ENCODE measurements at regions not wholly inside any gene's neighbourhood (a gene's known extent, or its start where the extent isn't known, plus 50 kb on each side); places are given as distances from the start of the nearest gene placed in this dataset.

DNA sequence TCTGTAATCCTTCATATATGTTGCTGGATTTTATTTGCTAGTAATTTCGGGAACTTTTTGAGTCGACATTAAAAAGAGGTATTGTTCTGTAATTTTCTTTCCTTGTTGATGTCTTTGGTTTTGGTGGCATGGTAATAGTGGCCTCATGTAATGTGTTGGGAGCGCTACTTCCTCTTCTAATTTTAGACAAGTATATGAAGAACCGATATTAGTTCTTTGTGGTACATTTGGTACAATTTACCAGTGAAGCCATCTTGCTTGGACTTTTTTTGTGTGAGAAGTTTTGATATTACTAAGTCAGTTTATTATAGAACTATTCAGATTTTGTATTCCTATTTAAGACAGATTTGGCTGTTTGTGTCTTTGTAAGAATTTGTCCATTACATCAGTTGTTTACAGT is 669.2 kb upstream of the AADAT start:
- in situ Hi-C loops (cut with HindIII; ENCODE audit: low pct_unique_long_range_greater_than_20kb, low sequenced_read_pairs) = no loop called here
- no peak for TF ChIP-seq JUND (IDR thresholded peaks at IDR 0.05; ENCODE audit: low read depth)
- DNase-seq (ENCODE audit: low read depth in 1 of 2, low spot score in 1 of 2) = no peak

DNA sequence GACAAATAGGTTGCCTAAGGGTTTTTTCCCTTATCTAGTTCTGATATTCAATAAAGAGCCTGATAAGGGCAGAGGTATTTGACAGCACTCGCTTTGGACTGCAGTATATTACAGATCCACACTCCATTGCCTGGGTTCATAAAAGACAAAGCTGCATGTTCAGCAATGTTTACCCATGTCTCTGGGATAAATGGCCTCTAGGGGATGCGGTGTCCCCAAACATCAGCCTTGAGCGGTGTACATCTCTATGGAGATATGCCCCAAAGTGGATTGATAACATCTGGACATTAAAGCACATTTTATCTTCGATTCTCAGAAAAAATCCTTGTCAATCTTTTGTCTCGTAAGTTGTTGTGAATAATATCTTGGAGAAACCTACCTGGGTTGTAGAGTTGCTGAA is 660.8 kb upstream of the AADAT start:
- TF ChIP-seq JUND (IDR thresholded peaks at IDR 0.05; ENCODE audit: low read depth) = no peak
- in situ Hi-C loops (cut with HindIII; ENCODE audit: low pct_unique_long_range_greater_than_20kb, low sequenced_read_pairs) = no loop called here
- DNase-seq (ENCODE audit: low read depth in 1 of 2, low spot score in 1 of 2) = no peak

GRCh38 chr4:170748975-170749374 is 659.2 kb upstream of the AADAT start:
- no peak for TF ChIP-seq JUND (IDR thresholded peaks at IDR 0.05; ENCODE audit: low read depth)
- in situ Hi-C loops (cut with HindIII; ENCODE audit: low pct_unique_long_range_greater_than_20kb, low sequenced_read_pairs) = no loop called here
- no peak for DNase-seq (ENCODE audit: low read depth in 1 of 2, low spot score in 1 of 2)

GRCh38 chr4:170743633-170744032 is 653.9 kb upstream of the AADAT start:
- no peak for DNase-seq (ENCODE audit: low read depth in 1 of 2, low spot score in 1 of 2)
- in situ Hi-C loops (cut with HindIII; ENCODE audit: low pct_unique_long_range_greater_than_20kb, low sequenced_read_pairs) = no loop called here
- no peak for TF ChIP-seq JUND (IDR thresholded peaks at IDR 0.05; ENCODE audit: low read depth)

- in situ Hi-C loops (cut with HindIII; ENCODE audit: low pct_unique_long_range_greater_than_20kb, low sequenced_read_pairs) = no loop called here
- TF ChIP-seq JUND (IDR thresholded peaks at IDR 0.05; ENCODE audit: low read depth) = no peak
- DNase-seq (ENCODE audit: low read depth in 1 of 2, low spot score in 1 of 2) = no peak
Observed at GRCh38 chr4:170741856-170742255, 652.1 kb upstream of the AADAT start.

DNA sequence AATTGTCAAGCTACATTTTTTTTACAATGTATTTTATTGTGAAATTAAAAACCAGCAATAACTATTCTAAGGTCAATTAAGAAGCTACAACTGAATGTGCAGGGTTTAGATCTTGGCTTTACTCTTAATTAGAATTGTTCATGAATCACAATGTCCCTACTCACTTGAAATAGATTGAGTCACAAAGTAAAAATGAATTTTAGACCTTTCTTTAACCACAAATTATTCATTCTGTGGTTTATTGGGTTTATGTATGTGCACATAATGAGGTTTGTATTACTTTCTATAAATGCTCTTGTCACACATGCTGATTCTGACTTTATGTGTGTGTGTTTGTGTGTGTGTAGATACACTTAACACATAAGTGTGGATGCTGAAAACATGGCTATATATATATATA is 647.0 kb upstream of the AADAT start:
- TF ChIP-seq JUND (IDR thresholded peaks at IDR 0.05; ENCODE audit: low read depth) = no peak
- in situ Hi-C loops (cut with HindIII; ENCODE audit: low pct_unique_long_range_greater_than_20kb, low sequenced_read_pairs) = no loop called here
- no peak for DNase-seq (ENCODE audit: low read depth in 1 of 2, low spot score in 1 of 2)

DNA sequence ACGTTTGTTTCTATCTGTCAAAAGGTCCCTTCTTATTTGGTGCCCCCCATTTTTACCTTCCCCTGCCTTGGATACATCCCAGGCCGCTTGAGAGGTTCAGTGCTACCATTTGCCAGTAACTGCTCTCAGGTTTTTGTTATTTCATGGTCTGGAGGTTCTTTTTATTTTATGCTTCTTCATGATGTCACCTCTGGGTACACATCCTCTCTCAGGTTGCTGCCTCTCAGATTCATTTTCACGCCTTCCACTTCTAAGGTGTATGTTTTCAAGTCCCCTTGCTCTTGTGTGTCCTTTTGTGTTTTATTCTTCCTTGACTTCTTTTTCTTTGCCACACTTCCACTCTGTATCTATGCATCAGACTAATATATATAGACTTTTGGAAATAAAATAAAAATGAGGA is 640.1 kb upstream of the AADAT start:
- TF ChIP-seq JUND (IDR thresholded peaks at IDR 0.05; ENCODE audit: low read depth) = no peak
- DNase-seq (ENCODE audit: low read depth in 1 of 2, low spot score in 1 of 2) = no peak
- in situ Hi-C loops (cut with HindIII; ENCODE audit: low pct_unique_long_range_greater_than_20kb, low sequenced_read_pairs) = no loop called here

- no peak for DNase-seq (ENCODE audit: low read depth in 1 of 2, low spot score in 1 of 2)
- TF ChIP-seq JUND (IDR thresholded peaks at IDR 0.05; ENCODE audit: low read depth) = no peak
- in situ Hi-C loops (cut with HindIII; ENCODE audit: low pct_unique_long_range_greater_than_20kb, low sequenced_read_pairs) = no loop called here
Observed at GRCh38 chr4:170729236-170729635, 639.5 kb upstream of the AADAT start.

DNA sequence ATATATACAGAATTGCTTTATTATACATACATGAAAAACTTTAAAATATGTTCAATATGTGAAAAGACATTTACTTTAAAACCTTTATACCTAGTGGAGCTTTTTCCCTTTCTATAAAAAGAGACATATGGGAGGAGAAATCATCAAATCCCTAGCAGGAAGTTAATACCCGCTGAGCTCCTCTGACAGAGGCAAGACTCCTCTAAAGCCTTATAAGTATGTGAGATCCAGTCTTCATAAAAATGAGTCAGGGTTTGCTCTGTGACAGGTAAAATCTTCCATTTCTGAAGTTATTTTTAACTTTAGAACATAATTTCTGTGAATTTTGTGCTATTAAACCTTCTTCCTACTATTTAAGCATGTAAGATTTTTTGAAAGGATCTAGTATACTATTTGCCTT is 634.4 kb upstream of the AADAT start:
- no peak for DNase-seq (ENCODE audit: low read depth in 1 of 2, low spot score in 1 of 2)
- in situ Hi-C loops (cut with HindIII; ENCODE audit: low pct_unique_long_range_greater_than_20kb, low sequenced_read_pairs) = no loop called here
- no peak for TF ChIP-seq JUND (IDR thresholded peaks at IDR 0.05; ENCODE audit: low read depth)

DNA sequence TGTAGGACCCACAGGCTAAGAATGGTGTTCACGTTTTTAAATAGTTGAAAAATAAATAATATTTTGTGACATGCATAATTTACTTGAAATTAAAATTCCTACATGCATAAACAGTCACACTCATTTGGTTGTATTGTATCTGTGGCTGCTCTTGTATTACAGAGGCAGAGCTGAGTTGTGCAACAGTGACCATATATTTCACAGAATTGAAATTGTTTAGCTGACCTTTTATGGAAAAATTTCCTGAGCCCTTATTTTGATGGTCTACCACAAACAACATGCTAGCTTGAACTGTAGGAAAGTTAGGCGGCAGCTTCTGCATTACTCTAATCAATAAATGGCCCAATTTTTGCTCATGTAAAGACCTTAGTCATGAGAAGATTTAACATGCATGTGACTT is 633.4 kb upstream of the AADAT start:
- no peak for TF ChIP-seq JUND (IDR thresholded peaks at IDR 0.05; ENCODE audit: low read depth)
- in situ Hi-C loops (cut with HindIII; ENCODE audit: low pct_unique_long_range_greater_than_20kb, low sequenced_read_pairs) = no loop called here
- no peak for DNase-seq (ENCODE audit: low read depth in 1 of 2, low spot score in 1 of 2)

DNA sequence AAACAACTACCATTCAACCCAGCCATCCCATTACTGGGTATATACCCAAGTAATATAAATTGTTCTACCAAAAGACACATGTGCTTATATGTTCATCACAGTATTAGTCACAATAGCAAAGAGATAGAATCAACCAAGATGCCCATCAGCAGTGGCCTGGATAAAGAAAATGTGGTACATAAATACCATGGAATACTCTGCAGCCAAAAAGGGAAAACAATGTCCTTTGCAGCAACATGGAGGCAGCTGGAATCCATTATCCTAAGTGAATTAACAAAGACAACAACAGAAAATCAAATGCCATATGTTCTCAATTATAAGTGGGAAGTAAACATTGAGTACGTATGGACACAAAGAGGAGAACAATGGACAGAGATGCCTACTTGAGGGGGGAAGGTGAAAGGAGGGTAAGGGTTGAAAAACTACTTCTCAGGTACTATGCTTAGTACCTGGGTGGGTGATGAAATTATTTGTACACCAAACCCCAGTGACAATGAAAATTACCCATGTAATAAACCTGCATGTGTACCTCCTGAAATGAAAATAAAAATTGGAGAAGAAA is 632.1 kb upstream of the AADAT start:
- TF ChIP-seq JUND (IDR thresholded peaks at IDR 0.05; ENCODE audit: low read depth) = no peak

DNA sequence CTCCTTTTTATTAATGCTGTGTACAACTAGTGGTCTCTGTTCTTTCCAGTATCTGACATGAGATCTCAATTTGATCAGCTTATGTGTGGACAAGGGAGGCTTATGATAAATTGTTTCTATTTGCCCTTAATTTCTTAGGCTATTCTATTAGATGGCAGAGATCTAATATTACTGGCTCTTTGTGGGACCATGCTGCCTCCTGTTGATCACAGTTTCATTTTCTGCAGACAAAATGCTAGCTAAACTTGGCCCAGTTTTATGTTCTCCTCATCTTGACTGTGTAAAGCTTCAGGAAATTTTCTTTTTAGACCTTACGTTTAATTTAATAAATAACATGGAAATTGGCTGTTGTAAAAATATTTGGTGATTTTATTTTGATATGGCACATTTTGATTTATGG is 627.1 kb upstream of the AADAT start:
- TF ChIP-seq JUND (IDR thresholded peaks at IDR 0.05; ENCODE audit: low read depth) = no peak
- in situ Hi-C loops (cut with HindIII; ENCODE audit: low pct_unique_long_range_greater_than_20kb, low sequenced_read_pairs) = no loop called here
- no peak for DNase-seq (ENCODE audit: low read depth in 1 of 2, low spot score in 1 of 2)

More for the DNA sequence above, 632.1 kb upstream of the AADAT start:
- DNase-seq (ENCODE audit: low read depth in 1 of 2, low spot score in 1 of 2) = no peak
- in situ Hi-C loops (cut with HindIII; ENCODE audit: low pct_unique_long_range_greater_than_20kb, low sequenced_read_pairs) = no loop called here

- no peak for TF ChIP-seq JUND (IDR thresholded peaks at IDR 0.05; ENCODE audit: low read depth)
- DNase-seq (ENCODE audit: low read depth in 1 of 2, low spot score in 1 of 2) = no peak
- in situ Hi-C loops (cut with HindIII; ENCODE audit: low pct_unique_long_range_greater_than_20kb, low sequenced_read_pairs) = no loop called here
Observed at GRCh38 chr4:170705907-170706306, 616.2 kb upstream of the AADAT start.

- in situ Hi-C loops (cut with HindIII; ENCODE audit: low pct_unique_long_range_greater_than_20kb, low sequenced_read_pairs) = no loop called here
- DNase-seq (ENCODE audit: low read depth in 1 of 2, low spot score in 1 of 2) = no peak
- TF ChIP-seq JUND (IDR thresholded peaks at IDR 0.05; ENCODE audit: low read depth) = no peak
Observed at GRCh38 chr4:170700064-170700463, 610.3 kb upstream of the AADAT start.
